ENCODE measurements at regions not wholly inside any gene's neighbourhood (a gene's known extent, or its start where the extent isn't known, plus 50 kb on each side); places are given as distances from the start of the nearest gene placed in this dataset.

- TF ChIP-seq POLR2A (IDR thresholded peaks at IDR 0.05) (no peak), CTCF (IDR thresholded peaks at IDR 0.05) (no peak)
Observed at GRCh38 chr14:86055512-86056075, 525.6 kb downstream of the FLRT2 start.

Measured in adrenal gland (tissue), 5 donors.